ENCODE measurements at regions not wholly inside any gene's neighbourhood (a gene's known extent, or its start where the extent isn't known, plus 50 kb on each side); places are given as distances from the start of the nearest gene placed in this dataset.
A peak's percentile ranks its signal among the peaks of the same experiment; 100 is the strongest.

DNA sequence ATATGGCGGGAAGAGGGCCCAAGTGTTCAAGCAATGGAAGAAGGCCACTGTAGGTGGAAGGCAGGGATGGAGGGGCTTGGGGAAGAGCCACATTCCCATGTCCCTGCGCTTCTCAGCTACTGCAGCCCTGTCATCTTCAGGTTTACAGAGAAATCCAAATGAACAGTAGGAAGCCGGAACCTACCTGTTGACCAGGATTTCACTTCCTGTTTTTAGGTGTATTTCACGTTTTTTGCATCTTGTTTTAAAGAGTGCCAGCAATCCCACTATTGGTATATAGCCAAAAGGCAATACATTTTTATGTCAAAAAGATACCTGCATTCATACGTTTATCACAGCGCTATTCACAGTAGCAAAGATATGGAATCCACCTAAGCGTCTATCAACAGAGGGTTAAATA, 159.2 kb downstream of the SLC35B3 start:
- DNase-seq, result no peak

DNA sequence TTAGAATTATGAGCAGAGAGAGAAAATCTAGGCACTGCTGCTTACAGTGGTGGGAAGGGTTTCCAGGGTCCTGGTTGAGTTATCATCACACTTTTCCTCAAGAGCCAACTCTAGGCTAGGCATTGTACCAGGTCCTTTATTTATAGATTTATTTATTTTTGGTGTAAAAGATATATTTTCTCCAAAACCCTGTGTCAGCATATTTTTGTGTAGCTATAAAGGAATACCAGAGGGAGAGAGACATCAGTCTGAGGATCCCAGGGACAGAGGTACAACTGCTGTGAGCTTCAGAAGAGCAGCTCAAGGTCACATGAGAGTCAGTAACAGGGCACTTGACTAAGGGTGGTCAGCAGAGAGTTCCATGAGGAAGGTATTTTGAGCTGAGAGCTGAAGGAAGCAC, 159.7 kb downstream of the SLC35B3 start:
- DNase-seq, result no peak

DNA sequence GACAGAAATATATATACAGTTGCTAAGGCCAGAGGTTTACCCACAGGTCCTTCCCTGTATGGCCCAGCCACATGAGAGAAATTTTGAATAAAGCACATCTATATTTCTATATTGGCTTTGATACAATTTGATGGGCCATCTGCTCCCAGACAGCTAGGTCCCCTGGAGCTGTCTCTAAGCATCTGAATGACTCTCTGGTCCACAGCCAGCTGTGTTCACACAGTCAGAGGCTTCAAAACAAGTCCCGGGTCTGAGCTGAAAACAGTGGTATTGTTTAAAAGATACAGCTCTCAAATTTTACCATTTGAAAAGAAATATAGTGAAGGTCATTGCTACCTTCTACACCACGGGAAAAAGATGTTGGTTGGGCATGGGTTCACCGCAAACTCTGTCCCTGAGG, 161.1 kb downstream of the SLC35B3 start:
- no peak for DNase-seq

DNA sequence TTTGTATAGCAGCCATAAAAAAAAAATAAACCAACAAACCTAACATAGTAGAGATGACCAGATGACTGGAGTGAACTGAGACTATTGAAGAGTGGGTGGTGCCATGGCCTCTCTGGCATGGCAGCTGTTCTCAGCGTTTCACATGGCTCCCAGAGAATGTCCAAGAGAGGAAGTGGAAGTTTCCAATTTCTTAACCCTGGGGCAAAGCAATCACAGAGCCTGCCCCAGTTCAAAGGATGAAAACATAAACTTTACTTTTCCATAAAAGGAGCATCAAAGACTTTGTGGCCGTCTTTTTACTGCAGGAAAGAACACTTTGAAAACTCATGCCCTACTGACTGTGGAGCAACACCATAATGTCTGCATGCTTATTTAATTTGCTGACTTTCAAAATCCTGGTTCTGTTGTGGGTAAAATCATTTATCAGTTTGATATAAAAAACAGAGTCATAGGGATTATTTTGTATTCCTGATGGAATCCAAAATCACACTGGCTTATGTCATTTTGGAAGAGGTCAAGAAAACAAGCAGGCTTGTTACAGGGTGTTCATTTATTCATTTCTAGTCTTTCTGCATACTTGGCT, 165.4 kb downstream of the SLC35B3 start:
- no peak for DNase-seq

DNA sequence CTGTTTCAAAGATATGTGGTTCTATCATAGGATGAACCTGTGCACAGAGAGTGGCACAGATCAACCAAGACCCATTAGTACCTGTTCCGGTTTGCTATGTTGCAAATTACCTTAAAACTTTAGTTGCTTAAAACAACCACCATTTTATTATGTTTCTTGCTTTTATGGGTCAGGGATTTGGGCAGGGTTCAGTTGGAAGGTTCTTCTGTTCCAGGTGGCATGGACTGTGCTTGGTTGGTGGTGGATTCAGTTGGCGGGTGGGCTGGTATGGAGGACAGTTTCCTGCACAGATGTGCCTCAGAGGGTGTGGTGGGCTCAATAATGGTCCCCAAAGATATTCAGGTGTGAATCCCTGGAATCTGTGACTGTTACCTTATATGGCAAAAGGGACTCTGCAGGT, 166.3 kb downstream of the SLC35B3 start:
- DNase-seq, result no peak

DNA sequence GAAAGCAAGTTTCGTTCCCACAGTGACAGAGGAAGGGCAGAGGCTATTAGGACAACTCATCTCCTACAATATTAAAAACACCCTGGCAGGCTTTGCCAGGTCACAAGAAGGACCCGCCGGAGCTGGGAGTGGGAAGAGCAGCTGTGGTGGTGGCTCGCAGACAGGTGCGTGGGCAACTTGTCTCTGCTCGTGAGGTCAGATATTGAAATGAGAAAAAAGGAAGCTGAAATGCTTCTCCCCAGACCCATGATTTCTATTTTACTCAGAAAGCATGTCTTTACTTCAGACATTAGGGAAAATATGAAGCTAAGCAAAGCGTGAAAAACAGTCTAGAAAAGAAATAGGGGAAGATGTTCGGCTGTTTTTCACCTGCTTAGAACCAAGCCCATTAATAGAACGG, 166.3 kb upstream of the EEF1E1 start:
- DNase-seq, result no peak

DNA sequence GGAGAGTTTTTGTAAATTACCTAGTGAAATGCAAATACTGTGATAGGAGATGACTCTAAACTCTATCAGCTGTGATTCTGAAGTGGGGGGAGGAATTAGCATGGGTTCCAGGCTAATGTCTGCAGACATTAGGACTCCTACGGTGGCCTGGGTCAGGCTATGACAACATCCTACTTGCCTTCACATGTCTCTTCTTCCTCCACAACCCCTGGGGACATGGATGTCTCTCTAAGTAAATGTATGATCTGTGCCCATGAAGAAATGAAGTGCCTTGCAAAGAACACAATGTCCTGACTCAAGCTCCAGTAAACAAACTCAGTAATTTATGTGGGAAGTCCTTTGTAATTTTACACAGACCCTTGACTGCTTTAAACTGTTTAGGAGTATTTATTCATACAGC, 165.8 kb upstream of the EEF1E1 start:
- DNase-seq, result no peak

DNA sequence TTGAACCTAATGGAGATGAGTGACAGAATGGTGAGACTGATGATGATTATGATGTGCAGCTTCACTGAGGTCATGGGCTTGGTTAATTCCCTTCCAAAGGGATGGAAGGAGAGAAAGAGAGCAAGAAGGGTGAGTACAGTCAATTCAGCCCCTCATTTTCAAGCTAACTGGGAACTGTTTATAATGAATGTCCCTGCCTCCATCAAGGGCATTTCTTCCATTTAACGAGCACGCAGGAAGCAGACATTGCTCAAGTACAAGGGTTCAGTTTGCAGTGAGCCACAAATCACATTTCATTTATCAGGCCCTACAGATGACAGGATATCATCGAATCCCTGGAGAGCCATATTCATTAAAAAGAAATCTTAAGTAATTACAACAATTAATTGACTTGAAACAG, 158.3 kb upstream of the EEF1E1 start:
- no peak for DNase-seq

DNA sequence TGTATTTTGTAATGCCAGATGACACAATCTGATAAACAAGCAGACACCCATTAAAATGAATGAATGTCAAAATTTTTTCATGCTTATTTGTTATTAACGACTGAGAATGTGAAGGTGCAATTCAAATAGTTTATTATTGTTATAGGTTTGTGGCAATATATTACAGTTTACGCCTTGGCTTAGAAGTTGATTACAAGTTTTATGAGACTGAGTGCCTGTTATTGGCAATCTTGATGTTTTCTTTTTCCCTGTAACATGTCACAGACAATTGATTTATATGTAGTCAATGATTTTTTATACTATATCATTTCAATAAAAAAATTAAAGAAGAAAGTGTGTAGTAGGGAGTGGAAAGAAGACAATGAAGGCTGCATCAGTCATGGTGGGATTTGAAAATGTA, 144.1 kb upstream of the EEF1E1 start:
- no peak for DNase-seq

DNA sequence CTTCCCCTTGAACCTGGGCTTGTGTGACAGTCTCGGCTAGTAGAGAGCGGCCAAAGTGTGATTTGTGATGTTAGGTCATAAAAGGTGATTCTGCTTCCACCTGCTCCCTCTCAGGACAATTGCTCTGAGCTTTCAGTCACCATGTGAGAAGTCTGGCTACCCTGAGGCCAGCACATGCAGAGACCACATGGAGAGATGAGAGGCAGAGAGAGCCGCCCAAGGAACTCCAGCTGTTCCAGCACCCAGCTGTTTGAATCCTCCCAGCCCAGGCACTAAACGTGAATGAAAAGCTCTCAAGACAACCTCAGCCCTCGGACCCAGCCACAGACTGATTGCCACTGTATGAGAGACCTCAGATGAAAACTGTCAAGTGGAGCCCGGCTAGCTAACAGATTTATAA, 143.4 kb upstream of the EEF1E1 start:
- no peak for DNase-seq

DNA sequence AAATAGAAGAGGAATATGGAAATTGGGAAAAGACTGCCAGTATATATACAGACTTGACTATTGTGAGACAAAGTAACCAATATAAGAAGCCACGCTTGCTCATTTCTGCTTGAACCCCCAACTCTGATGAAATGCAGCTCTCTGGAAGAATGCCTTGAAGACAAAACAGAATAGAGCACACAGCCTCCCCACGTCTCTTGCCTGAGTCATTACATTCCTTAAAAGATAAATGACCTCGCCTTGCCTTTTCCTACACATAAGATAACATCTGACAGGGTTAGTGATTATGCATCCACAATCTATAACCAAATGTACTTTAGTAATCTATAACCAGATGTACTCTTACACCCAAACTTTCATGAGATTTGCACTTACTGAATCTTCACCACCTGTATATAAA, 141.1 kb upstream of the EEF1E1 start:
- no peak for DNase-seq

DNA sequence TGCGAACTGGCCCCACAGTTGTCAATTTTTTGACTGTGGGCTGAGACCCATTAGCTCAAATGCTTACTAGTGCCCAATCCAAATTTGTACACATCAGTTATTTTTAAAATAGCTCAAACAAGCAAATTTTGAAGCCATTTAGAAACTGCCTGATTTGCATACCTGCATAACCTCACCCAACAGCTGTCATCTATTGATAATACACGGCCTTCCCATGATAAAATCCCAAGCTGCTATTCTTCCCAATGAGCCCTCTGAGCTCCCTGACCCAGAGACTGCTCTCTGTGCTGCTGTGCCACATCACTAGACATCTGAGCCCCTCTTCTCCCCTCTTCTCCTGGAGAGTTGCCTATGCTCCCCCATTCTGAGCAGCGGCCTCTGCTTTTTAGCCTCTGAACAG, 140.5 kb upstream of the EEF1E1 start:
- DNase-seq, result no peak

DNA sequence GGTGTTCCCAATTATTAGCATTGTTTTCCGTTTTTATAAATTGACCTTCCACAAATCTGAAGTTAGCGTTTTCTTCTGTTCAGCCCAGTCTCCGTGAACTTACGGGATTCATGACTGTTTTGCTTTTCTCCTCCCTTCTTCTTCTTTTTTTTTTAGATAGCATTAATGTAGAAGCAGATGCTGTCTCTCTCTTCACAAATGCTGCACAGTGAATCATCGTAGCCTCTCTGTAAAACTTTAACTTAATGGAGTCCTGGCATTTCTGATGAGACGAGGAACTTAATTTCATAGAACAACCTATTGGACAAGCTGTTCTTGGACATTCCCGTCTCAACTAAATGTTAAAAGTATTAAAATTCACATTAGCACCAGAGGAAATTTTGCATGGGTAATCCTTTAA, 138.0 kb upstream of the EEF1E1 start:
- DNase-seq, result no peak

DNA sequence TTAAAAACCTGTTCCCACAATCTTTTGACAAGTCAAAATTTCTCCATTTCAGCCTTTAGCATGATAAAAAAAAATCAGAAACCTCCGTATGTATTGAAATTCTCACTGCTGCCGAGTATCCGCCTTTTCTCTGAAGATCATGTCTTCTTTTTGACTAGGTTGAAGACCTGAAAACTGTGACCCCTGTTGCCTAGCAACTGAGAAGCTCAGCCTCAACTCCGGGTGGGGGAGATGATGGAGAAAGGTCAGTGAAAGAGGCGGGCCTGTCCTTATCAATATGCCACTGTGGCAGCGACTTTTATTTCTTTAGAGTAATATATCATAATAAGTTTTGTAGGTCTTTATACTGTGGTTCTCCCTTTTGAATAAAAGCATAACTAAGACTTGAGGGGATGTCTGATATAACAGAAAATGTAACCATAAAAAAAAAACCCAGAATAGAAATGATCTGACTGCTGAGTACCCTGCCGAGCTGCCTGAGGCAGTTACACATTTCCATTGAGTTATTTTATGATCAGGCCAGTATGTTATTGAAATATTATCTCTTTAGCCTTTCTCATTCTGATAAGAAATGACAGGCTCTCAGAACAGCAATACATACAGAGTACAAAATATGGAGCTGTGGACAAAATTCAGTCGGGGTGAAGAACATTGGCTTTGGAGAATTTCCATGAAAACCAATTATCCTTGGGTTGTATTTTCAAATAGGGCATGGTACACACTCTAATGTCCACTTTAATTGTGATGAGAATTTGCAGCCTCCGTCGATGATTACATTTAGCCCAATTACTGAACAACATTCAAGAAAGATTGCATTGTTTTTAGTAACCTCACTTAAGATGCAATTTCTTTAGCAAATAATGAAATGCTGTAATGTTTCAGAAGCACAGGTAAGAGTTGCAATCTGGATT, 136.7 kb upstream of the EEF1E1 start:
- no peak for DNase-seq

DNA sequence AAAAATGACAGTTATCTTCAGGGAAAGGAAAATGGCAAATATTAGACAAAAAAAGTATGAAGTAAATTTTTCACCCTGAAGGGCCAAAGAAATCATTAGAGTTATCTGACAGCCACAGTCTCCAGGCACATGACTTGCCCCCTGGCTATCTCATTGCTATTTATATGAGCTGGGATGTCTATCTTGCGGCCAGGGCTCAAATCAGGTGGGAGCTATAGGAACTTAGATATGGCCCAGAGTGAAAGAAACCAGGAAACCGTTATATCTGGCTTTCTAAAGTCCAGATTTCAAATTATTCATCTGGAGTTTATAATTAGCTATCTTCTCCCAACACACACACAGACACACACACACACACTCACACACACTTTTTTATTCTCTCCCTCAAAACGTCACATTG, 135.3 kb upstream of the EEF1E1 start:
- DNase-seq, result no peak

DNA sequence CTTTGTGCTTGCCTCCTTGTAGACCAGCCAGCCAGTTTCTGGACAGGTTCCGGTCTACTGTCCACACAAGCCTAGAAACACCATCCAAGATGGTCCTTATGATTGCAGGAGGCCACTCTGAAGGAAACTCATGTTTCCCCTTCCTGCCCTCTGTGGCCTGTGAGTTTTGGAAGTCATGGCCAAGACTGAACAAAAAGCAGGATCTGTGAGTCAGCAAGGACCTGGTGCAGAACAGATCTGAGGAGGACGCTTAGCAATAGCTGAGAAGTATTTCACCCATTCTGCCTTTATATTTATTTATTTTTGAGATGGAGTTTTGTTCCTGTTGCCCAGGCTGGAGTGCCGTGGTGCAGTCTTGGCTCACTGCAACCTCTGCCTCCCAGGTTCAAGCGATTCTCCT, 134.6 kb upstream of the EEF1E1 start:
- DNase-seq, result no peak

DNA sequence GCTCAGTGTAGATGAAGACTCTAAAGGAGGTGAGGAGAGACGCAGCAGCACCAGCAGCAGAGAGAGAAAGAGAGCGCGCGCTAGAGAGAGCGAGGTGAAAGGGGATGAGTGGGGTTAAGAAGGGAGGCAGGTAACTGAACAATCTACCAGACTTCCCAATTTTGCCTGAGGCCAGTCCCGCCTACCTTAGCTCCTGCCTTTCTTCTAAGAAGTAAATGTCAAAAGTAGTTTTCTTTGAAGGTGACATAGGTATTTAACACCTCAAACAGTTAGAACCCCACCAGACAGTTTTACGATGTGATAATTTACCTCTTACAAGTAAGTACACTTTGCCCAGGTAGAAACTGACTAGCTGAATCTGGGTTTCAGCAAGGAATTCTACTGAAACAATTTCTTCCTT, 132.0 kb upstream of the EEF1E1 start:
- no peak for DNase-seq

DNA sequence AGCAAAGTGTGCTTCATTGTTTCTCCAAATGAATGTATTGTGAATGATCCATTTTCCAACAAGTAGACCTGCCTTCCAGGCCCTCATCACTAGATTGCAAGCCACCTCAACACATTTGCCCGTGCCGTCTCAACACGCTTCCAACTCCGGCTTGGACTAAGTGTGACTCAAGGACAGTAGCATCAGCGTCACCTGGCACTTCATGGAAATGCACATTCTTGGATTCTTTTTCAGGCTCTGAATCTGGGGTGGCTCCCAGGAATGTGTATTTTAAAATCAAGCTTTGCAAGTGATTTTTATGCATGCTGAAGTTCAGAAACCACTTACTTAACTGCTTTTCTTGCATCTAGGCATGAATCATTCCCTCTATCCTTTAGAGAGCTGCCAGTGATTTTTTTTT, 129.6 kb upstream of the EEF1E1 start:
- no peak for DNase-seq

DNA sequence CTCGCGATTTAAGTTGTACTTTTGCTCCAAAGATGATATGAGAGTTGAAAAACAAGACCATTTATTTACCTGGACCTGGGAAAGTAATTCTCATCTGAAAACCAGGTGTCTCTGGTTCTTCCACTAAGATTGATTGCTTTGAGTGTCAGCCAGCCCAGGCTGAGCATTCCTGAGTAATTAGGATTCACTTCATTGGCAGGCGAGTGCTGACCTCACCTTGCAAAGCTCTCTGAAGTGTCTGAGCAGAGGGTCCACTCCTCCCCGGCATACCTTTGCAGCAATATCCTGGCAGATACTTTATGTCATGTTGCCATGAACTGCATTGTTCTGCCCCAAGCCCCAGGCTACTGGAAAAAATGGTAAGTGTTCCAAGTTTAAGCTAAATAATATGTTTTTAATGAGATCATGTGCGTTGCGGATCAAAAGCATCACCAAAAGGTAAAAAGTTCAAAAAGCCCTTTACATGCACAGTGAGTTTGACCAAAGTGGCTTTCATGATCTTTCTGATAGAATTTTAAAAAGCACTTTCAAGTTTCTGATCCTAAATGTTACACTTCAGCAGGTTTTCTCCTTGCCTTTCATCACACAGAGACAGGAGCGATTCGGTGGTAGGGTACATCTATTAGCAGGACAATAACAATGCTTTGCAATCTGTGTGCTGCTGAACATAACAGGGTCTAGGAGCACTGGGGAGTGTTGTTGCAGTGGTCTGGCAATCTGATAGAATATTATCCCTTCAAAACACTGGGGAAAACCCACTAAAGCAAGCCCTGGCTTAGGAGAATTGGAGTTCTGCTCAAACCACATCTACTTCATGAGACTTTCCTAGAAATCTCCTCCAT, 127.8 kb upstream of the EEF1E1 start:
- DNase-seq, result no peak

DNA sequence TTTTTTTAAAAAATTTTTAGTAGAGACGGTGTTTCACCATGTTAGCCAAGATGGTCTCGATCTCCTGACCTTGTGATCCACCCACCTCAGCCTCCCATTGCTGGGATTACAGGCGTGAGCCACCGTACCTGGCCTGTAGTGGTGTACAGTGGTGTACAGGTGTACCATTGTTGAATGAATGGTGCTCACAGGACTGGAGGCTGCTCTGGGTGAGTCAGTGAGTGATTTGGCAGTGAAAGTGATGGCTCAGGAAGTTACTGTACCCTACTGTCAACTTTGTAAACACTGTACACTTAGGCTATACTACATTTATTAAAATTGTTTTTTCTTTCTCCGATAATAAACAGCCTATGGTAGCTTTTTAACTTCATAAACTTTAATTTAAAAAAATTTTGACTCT, 122.8 kb upstream of the EEF1E1 start:
- no peak for DNase-seq

DNA sequence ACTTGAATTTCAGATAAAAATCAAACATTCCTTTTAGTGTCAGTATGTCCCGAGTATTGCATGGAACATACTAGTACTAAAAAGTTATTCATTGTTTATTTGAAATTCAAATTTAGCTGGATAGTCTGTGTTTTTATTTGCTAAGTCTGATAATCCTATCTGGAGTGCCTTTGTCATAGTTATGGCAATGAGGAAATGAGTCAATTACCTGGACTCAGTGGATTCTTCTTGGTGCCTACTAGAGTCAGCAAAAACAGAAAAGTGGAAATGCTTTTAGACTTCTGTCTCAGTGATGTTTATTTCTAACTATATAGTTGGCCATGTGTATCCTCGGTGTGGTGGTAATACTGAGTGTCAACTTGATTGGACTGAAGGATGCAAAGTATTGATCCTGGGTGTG, 121.3 kb upstream of the EEF1E1 start:
- DNase-seq, result no peak

DNA sequence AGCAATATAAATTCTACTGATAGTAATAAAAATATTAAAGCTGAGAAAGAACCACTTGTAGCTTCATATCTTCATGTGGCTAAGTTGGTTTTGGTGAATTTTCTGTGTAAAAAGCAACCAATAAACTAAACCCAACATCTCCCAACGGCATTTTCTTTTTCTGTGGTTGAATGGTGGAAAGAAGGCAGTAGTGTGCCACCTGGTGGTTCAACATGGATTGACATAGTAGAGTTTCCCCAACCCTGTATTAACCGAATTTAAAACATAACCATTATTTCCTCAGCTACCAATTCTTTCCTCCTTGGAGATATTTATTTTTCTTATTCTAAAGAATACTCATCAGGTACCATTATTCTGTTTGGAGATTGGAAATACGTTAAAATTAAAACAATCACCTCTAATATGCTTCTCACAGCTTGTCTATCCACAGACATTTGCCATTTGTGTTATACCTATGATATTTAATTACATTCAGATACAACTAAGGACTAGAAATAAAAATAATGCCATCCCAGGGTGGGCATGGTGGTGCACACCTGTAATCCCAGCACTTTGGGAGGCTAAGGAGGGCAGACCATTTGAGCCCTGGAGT, 117.1 kb upstream of the EEF1E1 start:
- peak in 10 of 56 donors; percentile 1 to 68 (median 2) for DNase-seq

Data from amygdala (tissue), 56 donors.